Breast epithelium (tissue), 3 donors: ENCODE measurements at regions not wholly inside any gene's neighbourhood (a gene's known extent, or its start where the extent isn't known, plus 50 kb on each side); places are given as distances from the start of the nearest gene placed in this dataset.

Experiments used
- POLR2A ChIP-seq: fragments of 450-650 bp; IDR thresholded peaks from one replicate; pipeline ENCODE4 v1.6.1; 2016; ENCODE audit warnings: antibody characterized with exemption, mild to moderate bottlenecking, moderate library complexity
- TF ChIP-seq, protein P1 (sequence below), 3 donors: fragments of 450-650 bp; IDR thresholded peaks; one replicate each; pipeline ENCODE4 v1.5.1; 2016 to 2017; ENCODE audit warnings: antibody characterized with exemption in 3 of 3, mild to moderate bottlenecking in 3 of 3, moderate library complexity in 3 of 3

DNA sequence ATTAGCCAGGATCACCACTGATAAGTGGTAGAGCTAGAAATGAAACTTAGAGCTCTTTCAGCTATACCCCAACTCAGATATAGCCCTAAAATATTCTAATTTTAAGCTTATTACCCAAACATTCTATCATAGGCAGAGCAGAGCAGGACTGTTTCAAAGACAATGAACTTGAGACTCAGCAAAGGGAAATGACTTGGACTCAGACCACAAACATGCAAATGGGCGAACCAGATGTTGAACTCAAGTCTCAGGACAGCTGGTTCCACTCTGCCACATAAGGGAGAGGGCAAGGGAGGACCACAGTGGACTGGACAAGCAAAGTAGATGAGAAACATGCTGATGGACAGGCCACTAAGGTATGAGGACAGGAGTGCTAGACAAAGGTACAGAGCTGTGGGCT lies 315.3 kb downstream of the OMA1 start:
- TF ChIP-seq, protein P1, sequence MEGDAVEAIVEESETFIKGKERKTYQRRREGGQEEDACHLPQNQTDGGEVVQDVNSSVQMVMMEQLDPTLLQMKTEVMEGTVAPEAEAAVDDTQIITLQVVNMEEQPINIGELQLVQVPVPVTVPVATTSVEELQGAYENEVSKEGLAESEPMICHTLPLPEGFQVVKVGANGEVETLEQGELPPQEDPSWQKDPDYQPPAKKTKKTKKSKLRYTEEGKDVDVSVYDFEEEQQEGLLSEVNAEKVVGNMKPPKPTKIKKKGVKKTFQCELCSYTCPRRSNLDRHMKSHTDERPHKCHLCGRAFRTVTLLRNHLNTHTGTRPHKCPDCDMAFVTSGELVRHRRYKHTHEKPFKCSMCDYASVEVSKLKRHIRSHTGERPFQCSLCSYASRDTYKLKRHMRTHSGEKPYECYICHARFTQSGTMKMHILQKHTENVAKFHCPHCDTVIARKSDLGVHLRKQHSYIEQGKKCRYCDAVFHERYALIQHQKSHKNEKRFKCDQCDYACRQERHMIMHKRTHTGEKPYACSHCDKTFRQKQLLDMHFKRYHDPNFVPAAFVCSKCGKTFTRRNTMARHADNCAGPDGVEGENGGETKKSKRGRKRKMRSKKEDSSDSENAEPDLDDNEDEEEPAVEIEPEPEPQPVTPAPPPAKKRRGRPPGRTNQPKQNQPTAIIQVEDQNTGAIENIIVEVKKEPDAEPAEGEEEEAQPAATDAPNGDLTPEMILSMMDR (IDR thresholded peaks at IDR 0.05), result no peak
- TF ChIP-seq POLR2A, result no peak
